Astrocyte of the cerebellum (primary cell): ENCODE measurements at regions not wholly inside any gene's neighbourhood (a gene's known extent, or its start where the extent isn't known, plus 50 kb on each side); places are given as distances from the start of the nearest gene placed in this dataset.

Experiments used
- DNase-seq: peaks from one replicate; pipeline ENCODE4 v3.0.0-alpha.2; 2011; ENCODE audit warnings: low read depth
- H3K4me3 ChIP-seq: 2 replicates; pipeline ENCODE4 v1.5.1; 2011; ENCODE audit warnings: mild to moderate bottlenecking, low read depth, low read length, moderate library complexity
- in situ Hi-C: cut with HindIII; loops from 2 replicates; pipeline ENCODE4 v1.10.0; 2017; ENCODE audit warnings: low sequenced_read_pairs
- TF ChIP-seq, protein P1 (sequence below): IDR thresholded peaks from 2 replicates; pipeline ENCODE4 v1.5.1; 2012; ENCODE audit warnings: low read length, low read depth, moderate library complexity, mild to moderate bottlenecking; ENCODE audit errors: missing control alignments

GRCh38 chr12:59414051-59414450, 181.8 kb upstream of the SLC16A7 start:
- no peak overlapping the region for H3K4me3 ChIP-seq
- TF ChIP-seq, protein P1, sequence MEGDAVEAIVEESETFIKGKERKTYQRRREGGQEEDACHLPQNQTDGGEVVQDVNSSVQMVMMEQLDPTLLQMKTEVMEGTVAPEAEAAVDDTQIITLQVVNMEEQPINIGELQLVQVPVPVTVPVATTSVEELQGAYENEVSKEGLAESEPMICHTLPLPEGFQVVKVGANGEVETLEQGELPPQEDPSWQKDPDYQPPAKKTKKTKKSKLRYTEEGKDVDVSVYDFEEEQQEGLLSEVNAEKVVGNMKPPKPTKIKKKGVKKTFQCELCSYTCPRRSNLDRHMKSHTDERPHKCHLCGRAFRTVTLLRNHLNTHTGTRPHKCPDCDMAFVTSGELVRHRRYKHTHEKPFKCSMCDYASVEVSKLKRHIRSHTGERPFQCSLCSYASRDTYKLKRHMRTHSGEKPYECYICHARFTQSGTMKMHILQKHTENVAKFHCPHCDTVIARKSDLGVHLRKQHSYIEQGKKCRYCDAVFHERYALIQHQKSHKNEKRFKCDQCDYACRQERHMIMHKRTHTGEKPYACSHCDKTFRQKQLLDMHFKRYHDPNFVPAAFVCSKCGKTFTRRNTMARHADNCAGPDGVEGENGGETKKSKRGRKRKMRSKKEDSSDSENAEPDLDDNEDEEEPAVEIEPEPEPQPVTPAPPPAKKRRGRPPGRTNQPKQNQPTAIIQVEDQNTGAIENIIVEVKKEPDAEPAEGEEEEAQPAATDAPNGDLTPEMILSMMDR = no peak
- in situ Hi-C loops = no loop called here
- no peak for DNase-seq

- TF ChIP-seq, protein P1 = no peak
- H3K4me3 ChIP-seq = no peak overlapping the region
- no peak for DNase-seq
- in situ Hi-C loops = no loop called here
These were observed 187.4 kb upstream of the SLC16A7 start for GRCh38 chr12:59408431-59408830.

DNA sequence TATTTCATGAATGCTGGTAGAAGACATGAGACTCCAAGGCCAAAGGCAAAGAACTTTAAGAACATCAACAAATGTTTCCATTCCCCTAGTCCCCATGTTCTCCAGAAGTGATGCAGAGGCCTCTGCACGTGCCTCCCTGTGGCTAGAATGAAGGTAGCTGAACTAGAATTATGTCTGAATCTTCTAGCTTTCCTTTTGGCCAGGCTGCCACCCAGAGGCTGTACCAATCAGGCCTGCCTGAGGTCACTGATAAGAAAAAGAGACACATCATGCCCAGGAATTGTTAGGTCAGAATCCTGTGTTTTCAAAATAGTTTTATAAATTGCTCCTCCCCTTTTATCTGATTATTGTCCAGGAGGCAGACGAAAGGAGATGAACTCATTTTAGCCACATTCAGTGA, 188.0 kb upstream of the SLC16A7 start:
- in situ Hi-C loops = no loop called here
- TF ChIP-seq, protein P1 = no peak
- no peak overlapping the region for H3K4me3 ChIP-seq

GRCh38 chr12:59405992-59406391, 189.8 kb upstream of the SLC16A7 start:
- TF ChIP-seq, protein P1 = no peak
- in situ Hi-C loops = no loop called here

More for the DNA sequence above, 188.0 kb upstream of the SLC16A7 start:
- no peak for DNase-seq

GRCh38 chr12:59404109-59404650, 191.6 kb upstream of the SLC16A7 start:
- in situ Hi-C loops = no loop called here
- TF ChIP-seq, protein P1 = no peak
- no peak overlapping the region for H3K4me3 ChIP-seq
- no peak for DNase-seq

More at GRCh38 chr12:59405992-59406391, 189.8 kb upstream of the SLC16A7 start:
- no peak for DNase-seq
- H3K4me3 ChIP-seq = no peak overlapping the region

DNA sequence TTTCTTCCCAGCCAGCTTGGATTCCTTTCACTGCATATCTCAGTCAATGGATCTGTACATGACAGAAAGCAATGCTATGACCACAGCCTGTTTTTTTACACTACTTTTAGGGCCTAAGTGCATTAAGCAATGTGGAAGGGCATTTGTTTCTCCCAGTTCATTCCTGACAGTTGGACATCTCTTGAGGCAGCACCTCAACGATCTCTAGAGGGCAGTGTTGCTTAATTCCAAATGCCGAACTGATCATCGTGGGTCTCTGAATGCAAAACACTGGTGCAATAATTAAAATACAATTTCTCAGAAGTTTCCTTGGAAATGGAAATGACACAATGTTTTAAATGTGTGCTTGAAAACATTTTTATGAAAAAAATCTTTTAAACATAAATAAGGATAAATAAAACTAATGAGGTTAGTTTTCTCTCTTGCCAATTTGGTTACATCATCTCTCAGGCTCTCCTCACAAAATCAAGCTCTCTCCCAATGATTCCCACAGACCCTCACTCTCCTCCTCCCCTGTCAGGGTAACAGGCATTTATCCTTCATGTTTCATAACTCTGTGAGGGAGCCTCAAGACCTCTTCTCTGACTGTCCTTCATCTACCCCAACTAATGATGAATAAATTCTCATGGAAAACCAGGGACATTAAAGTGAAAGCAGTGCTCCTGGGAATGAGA, 192.4 kb upstream of the SLC16A7 start:
- in situ Hi-C loops = no loop called here
- DNase-seq = peak; percentile 51
- no peak overlapping the region for H3K4me3 ChIP-seq
- TF ChIP-seq, protein P1 = peak; percentile 89
